ENCODE measurements at regions not wholly inside any gene's neighbourhood (a gene's known extent, or its start where the extent isn't known, plus 50 kb on each side); places are given as distances from the start of the nearest gene placed in this dataset.
A peak's percentile ranks its signal among the peaks of the same experiment; 100 is the strongest.
"Not testable (repeated sequence)": the region's sequence is repeated elsewhere in the genome, so short reads cannot be mapped to it uniquely, and the experiment has no call there.

GRCh38 chr20:55415567-55416142, 589.7 kb downstream of the CBLN4 start:
- no peak for ATAC-seq
- TF ChIP-seq CTCF (conservative IDR thresholded peaks at IDR 0.05; ENCODE audit: low read depth in 2 of 2) (0 out of 4 replicates have a peak, but pooled peaks of 1 of the 2 experiments have one; percentile 12), ETS1 (IDR thresholded peaks at IDR 0.05) (no peak), POLR2AphosphoS5 (IDR thresholded peaks at IDR 0.05; ENCODE audit: low read depth) (no peak), CREB1 (CRISPR knock-in tag; IDR thresholded peaks at IDR 0.05; ENCODE audit: low read depth) (no peak)

GRCh38 chr20:55412508-55412907, 592.8 kb downstream of the CBLN4 start:
- H3K36me3 ChIP-seq (ENCODE audit: insufficient read depth), result 0 out of 2 replicates have a peak, but pooled peaks cover 12% of the 10 kb centered on the region
- H3K4me1 ChIP-seq (ENCODE audit: insufficient read depth); H3K27me3 ChIP-seq (ENCODE audit: insufficient read depth); H3F3A ChIP-seq (replicated peaks; ENCODE audit: low read depth); DNase-seq (ENCODE audit: low spot score); H3K4me3 Mint-ChIP-seq; H3K4me1 Mint-ChIP-seq; H3K27me3 Mint-ChIP-seq (ENCODE audit: insufficient read depth, low read depth, poor library complexity); ATAC-seq; H3K27ac ChIP-seq (ENCODE audit: low read depth); H3K9me2 ChIP-seq (ENCODE audit: insufficient read depth); H4K20me1 ChIP-seq (replicated peaks; ENCODE audit: insufficient read depth); H3K27ac Mint-ChIP-seq; H3K4me3 ChIP-seq; H3K4me2 ChIP-seq; H2AFZ ChIP-seq; H3K79me2 ChIP-seq (replicated peaks; ENCODE audit: insufficient read depth): not testable (repeated sequence)
- peaks cover 89% of the 10 kb centered on the region for H3K9me3 Mint-ChIP-seq
- H3K36me3 Mint-ChIP-seq (ENCODE audit: low read depth), result peaks cover 16% of the 10 kb centered on the region; the same call in 2 of the 3 replicates

More at GRCh38 chr20:55415567-55416142, 589.7 kb downstream of the CBLN4 start:
- DNase-seq (ENCODE audit: low spot score), result peak; percentile 2
- Mint-ChIP-seq H3K4me1 (no peaks in the 10 kb centered on the region), H3K27ac (no peak overlapping the region), H3K9me3 (peaks cover 92% of the 10 kb centered on the region), H3K36me3 (ENCODE audit: low read depth) (peaks cover 11% of the 10 kb centered on the region), H3K4me3 (no peak overlapping the region), H3K27me3 (ENCODE audit: insufficient read depth, low read depth, poor library complexity) (no peaks in the 10 kb centered on the region)
- no peak overlapping the region for H3K4me2 ChIP-seq
- 0 out of 2 replicates have a peak, but pooled peaks cover 12% of the 10 kb centered on the region for H3K36me3 ChIP-seq (ENCODE audit: insufficient read depth)
- no peaks in the 10 kb centered on the region for H3K27me3 ChIP-seq (ENCODE audit: insufficient read depth)
- H4K20me1 ChIP-seq (replicated peaks; ENCODE audit: insufficient read depth), result no peaks in the 10 kb centered on the region
- H3K4me3 ChIP-seq, result no peak overlapping the region
- H3K79me2 ChIP-seq (replicated peaks; ENCODE audit: insufficient read depth), result no peaks in the 10 kb centered on the region
- no peaks in the 10 kb centered on the region for H3K9me2 ChIP-seq (ENCODE audit: insufficient read depth)
- no peaks in the 10 kb centered on the region for H3K4me1 ChIP-seq (ENCODE audit: insufficient read depth)
- H2AFZ ChIP-seq, result no peak overlapping the region
- H3F3A ChIP-seq (replicated peaks; ENCODE audit: low read depth), result no peaks in the 10 kb centered on the region
- no peak overlapping the region for H3K27ac ChIP-seq (ENCODE audit: low read depth)

GRCh38 chr20:55406891-55407290, 598.4 kb downstream of the CBLN4 start:
- no peak overlapping the region for H3K27ac ChIP-seq (ENCODE audit: low read depth)
- Mint-ChIP-seq H3K4me1 (no peaks in the 10 kb centered on the region), H3K4me3 (no peak overlapping the region), H3K27me3 (ENCODE audit: insufficient read depth, low read depth, poor library complexity) (no peaks in the 10 kb centered on the region), H3K9me3 (peaks cover 95% of the 10 kb centered on the region), H3K36me3 (ENCODE audit: low read depth) (peaks cover 36% of the 10 kb centered on the region), H3K27ac (no peak overlapping the region)
- no peak overlapping the region for H3K4me2 ChIP-seq
- ATAC-seq, result no peak
- TF ChIP-seq NANOG (IDR thresholded peaks at IDR 0.05; ENCODE audit: borderline replicate concordance) (no peak), ETS1 (IDR thresholded peaks at IDR 0.05) (no peak), EZH2 (IDR thresholded peaks at IDR 0.05; ENCODE audit: low read depth, unreplicated experiment) (no peak), POLR2AphosphoS5 (IDR thresholded peaks at IDR 0.05; ENCODE audit: low read depth) (no peak), STAT1 (IDR thresholded peaks at IDR 0.05; ENCODE audit: unreplicated experiment) (no peak), ZNF331 (CRISPR knock-in tag; IDR thresholded peaks at IDR 0.05; ENCODE audit: low read depth) (no peak)
- no peaks in the 10 kb centered on the region for H3K27me3 ChIP-seq (ENCODE audit: insufficient read depth)
- no peak overlapping the region for H2AFZ ChIP-seq
- no peaks in the 10 kb centered on the region for H4K20me1 ChIP-seq (replicated peaks; ENCODE audit: insufficient read depth)
- no peak for DNase-seq (ENCODE audit: low spot score)
- H3F3A ChIP-seq (replicated peaks; ENCODE audit: low read depth), result no peaks in the 10 kb centered on the region
- H3K4me1 ChIP-seq (ENCODE audit: insufficient read depth), result no peaks in the 10 kb centered on the region
- no peaks in the 10 kb centered on the region for H3K9me2 ChIP-seq (ENCODE audit: insufficient read depth)
- H3K4me3 ChIP-seq, result no peak overlapping the region; the same call in 1 of the 2 replicates
- no peaks in the 10 kb centered on the region for H3K79me2 ChIP-seq (replicated peaks; ENCODE audit: insufficient read depth)
- H3K36me3 ChIP-seq (ENCODE audit: insufficient read depth), result peaks cover 6% of the 10 kb centered on the region

Data from GM23338 (cell line).